ENCODE measurements at regions not wholly inside any gene's neighbourhood (a gene's known extent, or its start where the extent isn't known, plus 50 kb on each side); places are given as distances from the start of the nearest gene placed in this dataset.

DNA sequence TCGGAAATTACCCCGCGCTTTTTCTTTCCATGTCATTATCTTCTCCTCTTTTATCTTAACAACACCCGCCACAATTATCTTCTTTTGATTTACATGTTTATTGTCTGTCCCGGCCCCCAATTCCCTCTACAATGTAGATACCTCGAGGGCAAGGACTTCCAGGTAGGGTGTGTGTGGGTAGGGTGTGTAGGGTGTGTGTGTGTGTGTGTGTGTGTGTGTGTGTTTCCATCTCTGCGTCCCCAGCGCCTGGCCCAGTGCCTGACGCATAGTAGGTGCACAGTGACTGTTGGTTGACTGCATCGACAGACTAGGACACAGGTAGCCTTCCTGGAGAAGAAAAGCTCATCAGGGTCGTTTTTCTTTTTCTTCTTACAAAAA lies 103.1 kb downstream of the UCHL1 start:
- no peak for DNase-seq (ENCODE audit: low spot score)

DNA sequence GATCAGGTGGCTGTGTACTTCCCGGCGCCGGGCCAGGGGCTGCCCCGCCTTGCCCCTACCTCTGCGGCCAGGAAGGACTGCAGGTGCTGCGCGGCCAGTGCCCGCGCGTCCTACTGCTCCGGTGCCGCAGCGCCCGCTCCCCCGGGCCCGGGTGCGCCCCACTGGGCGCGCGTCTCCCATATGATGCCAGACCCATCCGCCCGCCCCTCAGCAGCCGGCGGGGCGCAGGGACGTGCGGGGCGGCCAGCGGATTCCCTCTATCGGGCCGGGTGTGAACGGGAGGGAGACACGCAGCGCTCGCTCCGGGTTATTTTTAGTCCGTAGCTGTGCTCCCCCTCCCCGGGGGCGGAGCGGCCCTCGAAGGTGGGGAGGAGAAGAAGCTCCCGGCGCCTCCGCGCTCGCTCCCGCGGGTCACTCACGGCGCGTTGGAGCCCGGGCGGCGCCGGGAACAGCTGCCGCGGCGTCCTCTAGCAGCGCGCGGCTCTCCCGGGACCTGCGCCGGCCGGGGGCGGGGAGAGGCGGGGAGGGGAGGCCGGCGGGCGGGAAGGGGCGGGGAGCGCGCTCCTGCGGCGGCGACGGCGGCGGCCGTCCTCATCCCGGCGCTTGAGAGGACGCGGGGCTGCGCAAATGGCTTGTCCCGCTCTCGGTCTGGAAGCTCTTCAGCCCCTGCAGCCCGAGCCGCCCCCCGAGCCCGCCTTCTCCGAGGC lies 103.6 kb downstream of the UCHL1 start:
- DNase-seq (ENCODE audit: low spot score): peak; percentile 58

DNA sequence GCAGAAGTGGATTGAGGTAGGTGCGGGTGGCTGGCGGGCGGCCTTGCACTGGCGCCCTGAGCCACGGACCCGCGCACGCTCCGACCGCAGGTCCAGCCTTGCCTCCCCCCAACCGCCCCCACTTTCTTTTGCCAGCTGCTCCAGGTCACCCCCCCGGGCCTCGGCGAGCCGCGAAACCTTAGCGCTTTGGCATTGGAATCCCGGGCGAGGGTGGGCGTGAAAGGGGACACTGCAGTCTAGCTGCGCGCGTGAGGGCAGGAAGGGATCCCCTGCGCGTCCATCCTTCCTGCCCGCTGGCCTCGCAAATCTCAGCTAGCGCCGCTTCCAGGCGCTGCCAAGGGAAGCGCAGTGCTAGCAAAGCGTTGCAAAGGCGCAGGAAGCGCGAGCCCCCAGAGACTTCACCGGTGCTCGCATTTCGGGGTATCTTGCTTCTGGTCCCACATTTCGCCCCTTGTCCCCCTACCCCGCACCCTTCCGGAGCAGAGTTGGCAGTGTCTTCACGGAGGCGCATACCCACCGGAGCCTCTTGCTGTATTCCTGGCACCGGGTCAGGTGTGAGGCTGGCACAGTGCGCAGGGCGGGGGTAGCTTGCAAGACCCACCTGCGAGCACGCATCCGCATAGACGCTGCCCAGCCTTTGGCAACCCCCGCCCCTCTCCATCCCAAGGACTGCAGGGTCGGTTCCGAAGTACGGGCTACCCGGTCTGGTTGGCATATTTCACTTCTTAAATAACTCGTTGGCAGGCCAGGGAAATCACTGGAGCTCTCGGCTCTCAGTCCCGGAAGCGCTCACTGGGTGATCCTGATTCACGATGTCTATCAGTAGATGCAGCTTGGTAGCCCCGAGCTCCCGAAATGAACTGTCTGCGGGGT lies 104.4 kb downstream of the UCHL1 start:
- peak; percentile 74 for DNase-seq (ENCODE audit: low spot score)

DNA sequence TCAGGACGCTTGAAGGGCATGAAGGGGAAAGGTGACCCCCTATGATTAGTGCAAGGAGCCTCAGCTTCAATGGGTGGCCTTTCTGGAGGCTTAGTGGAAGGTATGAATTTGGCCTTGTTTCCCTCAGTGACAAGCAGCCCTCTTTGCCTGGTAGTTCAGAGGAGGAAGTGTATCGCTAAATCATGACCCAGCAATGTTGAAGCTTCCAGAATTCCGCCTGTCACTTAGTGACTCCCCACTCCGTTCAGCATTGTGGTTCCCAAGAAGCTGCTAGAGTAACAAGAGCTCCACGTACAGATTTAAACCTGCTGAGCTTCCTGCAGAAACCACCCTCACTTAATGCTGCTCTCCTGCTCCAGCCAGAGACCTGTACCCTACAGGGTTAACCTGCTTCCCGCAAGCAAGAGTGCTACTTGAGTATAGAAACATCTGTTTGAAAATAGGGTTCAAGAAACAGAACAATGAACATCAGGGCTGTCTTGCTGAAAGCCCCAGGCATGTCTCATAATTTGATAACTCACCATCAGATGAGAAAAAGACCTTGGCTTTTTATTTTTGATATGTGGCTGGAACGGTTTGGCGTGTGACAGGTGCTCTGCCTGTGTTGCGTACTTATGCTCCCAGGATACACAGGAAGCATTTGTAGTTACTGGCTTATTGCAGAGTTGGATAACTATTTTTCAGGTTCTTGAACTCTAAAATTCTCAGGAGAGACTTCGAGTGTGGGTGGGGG lies 105.2 kb downstream of the UCHL1 start:
- DNase-seq (ENCODE audit: low spot score): peak; percentile 65

DNA sequence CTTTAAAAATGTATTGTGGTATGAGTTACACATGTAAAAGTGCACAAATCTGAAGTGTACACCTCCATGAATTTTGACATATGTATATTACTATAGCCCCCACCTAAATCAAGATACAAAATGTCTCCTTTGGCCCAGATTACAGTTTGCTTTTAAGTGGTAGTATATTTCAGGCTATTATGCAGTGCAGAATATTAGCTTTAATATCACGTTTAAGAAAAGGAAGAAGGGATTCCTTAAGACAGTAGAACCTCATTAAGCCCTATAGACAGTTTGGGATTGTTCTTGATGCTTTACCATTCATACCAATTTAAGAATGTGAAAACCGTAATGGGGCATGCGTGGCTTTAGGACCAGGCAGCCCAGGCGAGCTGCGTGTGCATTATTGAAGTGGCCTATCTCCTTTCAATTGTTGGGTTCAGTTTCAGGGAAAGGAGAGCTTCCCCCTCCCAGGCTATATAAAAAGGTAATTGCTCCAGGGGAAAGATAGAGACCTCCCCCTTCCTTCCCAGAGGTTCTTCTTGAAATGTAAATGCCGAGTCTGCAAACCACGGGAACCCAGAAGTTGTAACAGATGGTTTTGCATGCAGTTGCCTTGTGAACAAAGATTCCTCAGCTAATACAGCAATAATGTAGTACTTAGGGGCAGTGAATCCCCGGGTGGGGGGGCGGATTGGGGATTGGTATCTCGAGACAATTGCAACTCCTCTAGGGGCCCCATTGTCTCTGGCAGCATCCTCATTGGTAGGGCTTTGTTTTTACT lies 106.1 kb downstream of the UCHL1 start:
- DNase-seq (ENCODE audit: low spot score): no peak

DNA sequence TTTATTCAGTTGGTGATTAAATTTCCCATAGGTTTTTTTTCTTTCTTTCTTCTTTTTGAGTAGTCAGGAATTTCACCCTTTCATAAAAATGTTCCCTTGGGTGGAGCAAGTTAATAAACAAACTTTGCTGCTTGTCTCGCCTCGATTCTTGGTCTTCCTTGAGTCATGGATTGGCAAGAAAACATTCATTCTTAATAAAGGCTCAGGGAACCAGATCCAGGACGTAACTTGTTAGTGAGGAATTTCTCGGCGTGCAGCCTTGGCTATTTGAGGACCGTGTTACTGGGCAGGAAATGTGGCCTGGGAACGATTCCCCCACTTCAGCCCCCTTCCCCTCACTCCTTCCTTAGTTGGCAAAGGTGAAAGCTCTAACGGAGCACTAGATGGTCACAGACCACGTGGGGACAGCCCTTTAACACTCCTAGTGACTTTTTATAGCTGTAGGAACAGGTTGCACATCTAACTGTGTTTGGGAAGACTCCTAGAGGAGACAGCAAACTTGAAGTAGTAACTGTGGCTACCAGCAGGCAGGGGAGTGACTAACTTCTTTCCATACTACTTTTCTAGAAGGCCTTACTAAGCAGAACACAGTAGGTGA lies 106.8 kb downstream of the UCHL1 start:
- no peak for DNase-seq (ENCODE audit: low spot score)

DNA sequence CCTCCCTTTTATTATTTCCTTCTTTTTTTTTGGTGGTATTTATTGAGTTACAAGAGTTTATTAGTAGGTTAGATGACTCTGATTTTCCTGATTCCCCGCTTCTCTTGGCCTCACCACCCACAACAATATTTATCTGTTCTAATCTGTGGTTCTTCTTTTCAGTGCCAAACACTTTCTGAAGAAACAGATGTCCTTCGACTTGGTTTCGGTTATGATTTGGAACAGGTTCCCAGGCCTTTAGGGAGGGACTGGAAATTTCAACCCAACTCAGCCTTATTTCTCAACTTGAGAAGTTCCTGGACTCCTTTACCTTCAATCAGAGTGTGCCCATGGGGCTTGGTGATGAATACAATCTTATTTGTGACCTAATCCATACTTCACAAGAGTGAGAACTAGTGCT lies 108.1 kb downstream of the UCHL1 start:
- no peak for DNase-seq (ENCODE audit: low spot score)

DNA sequence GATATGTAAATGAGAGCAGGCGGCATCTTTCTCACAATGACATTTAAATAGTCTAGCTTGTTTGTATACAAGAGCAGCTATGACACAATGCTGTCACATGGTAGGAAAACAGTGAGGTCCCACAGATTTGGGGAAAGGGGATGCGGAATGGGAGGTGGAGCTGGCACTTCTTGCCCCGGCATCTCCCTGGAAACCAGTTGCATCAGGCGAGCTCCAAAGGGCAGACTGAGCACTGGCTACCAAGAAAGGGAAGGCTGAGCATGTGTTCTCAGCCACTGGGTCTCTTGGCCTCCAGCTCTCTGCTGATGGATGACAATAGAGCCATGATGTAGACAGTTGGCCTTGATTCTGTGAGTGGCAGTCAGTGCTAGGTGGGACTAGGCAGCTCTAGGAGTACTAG lies 109.0 kb downstream of the UCHL1 start:
- no peak for DNase-seq (ENCODE audit: low spot score)

DNA sequence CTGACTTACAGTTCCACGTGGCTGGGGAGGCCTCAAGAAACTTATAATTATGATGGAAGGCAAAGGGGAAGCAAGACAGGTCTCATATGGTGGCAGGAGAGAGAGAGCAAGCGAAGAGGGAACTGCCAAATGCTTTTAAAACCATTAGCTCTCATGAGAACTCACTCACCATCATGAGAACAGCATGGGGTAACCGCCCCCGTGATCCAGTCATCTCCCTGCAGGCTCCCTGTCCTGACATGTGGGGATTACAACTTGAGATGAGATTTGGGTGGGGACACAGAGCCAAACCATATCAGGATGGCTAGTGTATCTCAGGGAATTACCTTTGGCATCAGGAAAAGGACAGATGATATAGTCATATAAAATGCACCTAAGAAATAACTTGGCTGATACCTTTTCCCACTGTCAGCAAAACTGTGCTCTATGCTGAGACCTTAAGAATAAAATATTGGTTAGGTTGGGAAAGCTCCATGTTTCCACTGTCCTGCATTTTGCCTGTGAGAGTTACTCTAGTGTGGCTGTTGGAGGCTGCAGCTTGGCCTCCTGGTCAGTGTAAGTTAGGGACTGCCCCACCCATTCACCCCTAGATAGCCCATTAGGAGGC lies 110.3 kb downstream of the UCHL1 start:
- no peak for DNase-seq (ENCODE audit: low spot score)

DNA sequence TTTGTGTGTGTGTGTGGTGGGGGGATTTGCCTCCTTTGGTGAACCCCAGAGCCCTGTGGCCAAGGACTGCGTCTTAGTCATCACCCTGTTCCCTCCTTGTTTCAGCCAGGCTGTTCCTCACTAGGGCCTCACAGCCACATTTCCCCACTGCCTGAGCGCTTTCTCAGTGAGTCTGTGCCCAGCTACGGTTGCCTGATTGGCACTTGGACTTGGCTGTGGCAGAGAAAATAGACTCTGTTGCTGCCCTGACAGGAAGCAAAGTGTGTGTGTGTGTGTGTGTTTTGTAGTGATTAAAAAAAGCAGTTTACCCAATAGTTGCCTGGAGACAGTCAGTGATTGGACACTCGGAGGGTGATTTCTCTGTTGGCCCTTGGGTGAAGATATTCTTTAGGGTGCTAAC lies 113.0 kb downstream of the UCHL1 start:
- DNase-seq (ENCODE audit: low spot score): no peak

DNA sequence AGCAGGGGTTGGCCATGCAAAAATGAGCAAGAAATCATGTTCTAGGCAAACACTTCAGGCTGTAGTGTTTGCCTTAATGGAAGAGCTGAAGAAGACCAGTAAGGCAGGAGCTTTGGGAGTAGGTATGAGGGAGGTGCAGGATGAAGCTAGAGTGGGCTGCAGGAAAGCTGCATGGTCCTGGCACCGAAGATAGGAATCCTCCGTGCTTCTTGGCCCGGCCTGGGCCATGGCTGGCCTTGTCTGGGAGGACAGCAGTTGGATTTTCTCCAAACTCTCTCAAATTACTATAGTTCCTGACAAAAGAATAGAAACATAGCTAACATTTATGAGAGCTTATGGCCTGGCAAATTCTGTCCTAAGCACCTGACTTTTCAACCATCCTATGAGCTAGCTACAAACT lies 116.5 kb downstream of the UCHL1 start:
- no peak for DNase-seq (ENCODE audit: low spot score)

DNA sequence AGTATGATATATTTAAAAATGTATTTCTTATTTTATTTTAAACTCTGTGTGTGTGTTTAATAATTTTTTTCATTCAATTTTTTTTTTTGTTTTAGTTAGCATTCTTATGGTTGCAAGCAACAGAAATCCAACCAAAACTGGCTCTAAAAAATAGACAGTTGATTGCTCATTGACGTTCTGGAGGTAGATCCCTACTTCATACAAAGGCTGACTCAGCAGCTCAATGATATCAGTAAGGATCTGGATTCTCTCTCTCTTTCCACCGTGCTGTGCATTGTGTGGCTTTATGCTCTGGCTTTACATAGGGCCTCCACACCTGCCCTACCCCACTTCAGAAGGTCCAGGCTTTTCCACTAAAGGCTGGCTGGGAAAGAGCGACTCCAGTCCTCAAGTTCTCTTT lies 117.8 kb downstream of the UCHL1 start:
- no peak for DNase-seq (ENCODE audit: low spot score)

DNA sequence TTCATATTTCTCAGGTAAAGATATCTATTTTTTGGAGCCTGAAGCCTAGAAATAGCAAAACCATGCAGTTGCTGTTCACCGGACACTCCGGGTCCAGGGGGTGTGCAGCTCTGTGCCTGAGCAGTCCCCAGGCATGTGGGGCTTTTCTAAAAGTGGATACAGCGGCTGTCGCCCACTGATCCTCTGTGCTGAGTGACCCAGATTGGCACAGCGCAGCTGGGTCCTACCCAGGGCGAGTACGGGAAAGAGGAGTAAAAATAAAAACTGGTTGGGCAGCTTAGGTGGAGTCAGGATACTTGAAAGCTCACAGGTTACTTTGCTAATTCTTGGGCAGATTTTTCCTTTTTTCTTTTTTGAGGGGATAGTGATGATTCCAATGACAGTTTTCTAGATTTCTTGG lies 118.8 kb downstream of the UCHL1 start:
- no peak for DNase-seq (ENCODE audit: low spot score)

DNA sequence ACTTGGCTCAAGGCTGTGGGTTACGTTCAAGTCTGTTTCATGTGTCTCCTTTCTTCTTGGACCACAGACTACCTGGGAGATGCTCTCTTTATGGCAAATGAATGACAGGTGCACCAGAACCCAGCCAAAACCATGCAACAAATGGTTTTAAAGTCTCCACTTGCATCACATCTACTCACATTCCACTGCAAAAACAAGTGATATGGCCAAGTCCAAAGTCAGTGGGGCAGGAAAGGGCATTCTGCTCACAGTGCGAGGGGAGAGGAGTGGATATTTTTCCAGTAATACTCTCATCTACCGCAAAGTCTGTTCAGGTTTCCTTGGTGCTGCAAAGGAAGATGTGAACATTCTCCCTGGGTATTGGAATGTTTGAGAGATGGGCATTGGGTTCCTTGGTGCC lies 120.5 kb downstream of the UCHL1 start:
- DNase-seq (ENCODE audit: low spot score): no peak

DNA sequence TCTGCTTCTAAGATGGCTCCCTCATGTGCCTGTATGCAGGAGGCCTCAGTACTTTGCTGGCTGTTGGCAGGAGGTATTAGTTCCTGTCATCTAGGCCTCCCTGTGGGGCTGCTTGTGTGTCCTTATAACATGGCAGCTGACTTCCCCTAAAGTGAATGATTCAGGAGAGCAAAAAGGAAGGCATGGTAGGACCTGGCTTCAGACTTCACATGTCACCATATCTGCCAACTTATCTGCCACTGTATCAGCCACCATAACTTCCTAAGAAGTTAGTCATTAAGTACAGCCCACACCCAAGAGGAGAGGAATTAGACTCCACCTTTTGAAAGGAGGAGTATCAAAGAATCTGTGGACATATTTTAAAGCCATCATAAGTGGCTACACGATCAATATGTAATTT lies 122.5 kb downstream of the UCHL1 start:
- DNase-seq (ENCODE audit: low spot score): no peak

DNA sequence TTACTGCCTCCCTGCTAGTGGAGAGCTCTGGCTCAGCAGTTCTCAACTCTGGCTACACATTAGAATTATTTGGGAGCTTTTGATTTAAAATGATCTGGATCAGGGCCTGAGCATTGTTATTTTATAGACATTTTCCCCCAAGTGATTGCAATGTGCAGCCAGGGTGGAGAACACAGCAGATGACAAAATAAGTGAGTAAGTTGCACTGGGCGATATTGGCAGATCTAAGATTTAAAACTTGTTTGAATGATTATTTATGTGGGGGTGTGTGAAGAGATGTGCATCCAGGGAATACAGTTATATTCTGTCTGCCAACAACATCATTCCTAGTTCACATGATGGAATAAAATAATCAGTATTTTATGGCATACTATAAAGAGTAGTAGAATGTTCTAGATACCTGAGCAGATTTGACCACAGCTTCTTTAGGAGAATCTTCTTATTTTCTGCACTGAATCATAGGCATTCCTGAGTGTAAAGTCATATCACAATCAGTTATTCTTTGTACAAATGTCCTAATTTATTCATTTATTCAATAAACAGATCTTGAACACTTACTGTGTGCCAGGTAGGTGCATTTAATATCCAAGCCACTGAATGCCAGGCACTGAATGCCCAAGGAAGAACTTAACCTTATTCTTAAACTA lies 123.9 kb downstream of the UCHL1 start:
- no peak for DNase-seq (ENCODE audit: low spot score)

DNA sequence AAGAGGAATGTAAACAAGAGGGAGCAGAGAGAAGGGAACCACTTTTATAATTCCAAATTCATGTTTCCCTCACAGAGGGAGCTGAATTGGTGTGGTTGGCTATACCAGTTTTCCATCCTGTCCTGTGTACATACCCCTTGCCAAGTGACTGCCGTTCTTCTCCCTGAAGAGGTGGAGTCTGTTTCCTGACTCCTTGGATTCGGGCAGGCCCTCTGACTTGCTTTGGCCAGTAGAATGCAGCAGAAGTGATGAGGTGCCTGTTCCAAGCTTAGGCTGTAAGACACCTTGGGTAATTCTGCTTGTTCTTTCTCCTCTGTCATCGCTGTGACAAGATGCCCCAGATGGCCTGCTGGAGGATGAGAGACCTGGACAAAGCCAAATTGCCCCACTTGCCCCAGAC lies 124.7 kb downstream of the UCHL1 start:
- DNase-seq (ENCODE audit: low spot score): no peak

DNA sequence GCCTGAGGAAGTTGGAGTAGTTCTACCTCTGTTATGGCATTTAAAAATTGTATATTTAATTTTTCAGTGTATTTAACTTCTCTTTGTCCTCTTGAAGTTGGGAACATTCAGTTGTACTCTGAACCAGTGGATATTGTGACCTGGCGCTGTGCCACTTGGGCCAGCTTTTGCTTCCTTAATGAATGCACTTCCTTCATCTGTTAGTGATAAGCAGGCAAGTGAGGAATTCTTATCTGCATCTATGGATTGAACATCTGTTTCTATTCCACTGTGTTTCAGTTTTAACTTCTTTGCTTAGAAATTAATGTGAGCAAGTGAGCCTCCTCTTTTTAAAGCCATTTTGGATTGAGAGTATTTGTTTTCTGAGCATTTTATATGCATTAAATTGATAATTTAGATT lies 128.3 kb downstream of the UCHL1 start:
- peak; percentile 39 for DNase-seq (ENCODE audit: low spot score)

DNA sequence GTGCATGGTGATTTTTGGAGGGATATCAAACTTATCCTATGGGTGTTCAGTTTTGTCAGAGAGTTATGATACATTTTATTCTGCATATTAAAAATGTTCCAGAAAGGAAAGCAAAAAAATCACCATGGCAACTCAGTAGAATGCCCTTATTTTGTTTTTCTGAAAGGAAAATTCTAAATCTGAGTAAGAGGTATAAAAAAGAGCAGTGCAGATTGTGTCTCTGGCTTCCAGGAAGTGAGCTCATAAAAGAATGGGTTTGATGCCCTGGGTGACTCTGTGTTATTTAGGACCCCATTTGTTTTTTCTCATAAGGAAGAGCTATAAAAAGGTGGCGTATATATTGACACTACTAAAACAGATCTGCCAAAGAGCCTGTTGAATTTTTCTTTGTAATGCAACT lies 128.8 kb downstream of the UCHL1 start:
- DNase-seq (ENCODE audit: low spot score): no peak

DNA sequence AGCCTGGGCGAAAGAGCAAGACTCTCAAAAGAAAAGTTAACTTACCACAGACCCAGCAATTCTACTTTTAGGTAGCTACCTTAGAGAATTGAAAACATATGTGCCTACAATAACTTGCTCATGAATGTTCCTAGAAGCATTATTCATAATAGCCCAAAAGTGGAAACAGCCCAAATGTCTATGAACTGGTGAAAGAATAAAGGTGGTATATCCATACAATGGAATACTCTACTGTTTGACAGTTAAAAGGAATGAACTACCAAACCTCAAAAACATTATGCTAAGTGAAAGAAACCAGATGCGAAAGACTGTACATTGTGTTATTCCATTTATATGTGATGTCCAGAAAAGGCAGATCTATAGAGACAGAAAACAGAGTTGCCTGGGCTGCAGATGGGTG lies 131.4 kb downstream of the UCHL1 start:
- no peak for DNase-seq (ENCODE audit: low spot score)

DNA sequence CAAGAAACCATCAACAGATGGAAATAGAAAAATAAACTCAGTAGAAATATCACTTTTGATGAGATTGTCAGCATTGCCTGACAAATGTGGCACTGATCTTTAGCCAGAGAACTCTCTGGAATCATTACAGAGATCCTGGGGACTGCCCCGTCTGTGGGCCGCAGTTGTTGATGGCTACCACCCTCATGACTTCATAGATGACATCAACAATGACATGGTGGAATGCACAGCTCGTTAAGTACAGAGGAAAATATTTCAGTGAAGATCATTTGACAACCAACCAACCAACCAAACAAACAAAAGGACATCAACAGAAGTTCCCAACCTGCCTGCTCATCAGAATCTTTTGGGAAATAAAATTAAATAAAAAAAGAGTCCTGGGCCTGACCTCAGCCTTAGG lies 132.6 kb downstream of the UCHL1 start:
- DNase-seq (ENCODE audit: low spot score): no peak

Measured in cerebellar cortex (tissue), 1 donor.